IMR-90 (cell line): ENCODE measurements at regions not wholly inside any gene's neighbourhood (a gene's known extent, or its start where the extent isn't known, plus 50 kb on each side); places are given as distances from the start of the nearest gene placed in this dataset.

ENCODE experiments used
- CEBPB ChIP-seq: IDR thresholded peaks from 2 replicates; pipeline ENCODE4 v1.6.1; 2012; ENCODE audit warnings: low read depth, low read length, improper control_type of control experiment
- ELK1 ChIP-seq: fragments of 150-350 bp; IDR thresholded peaks from 2 replicates; pipeline ENCODE4 v1.6.1; 2016; ENCODE audit warnings: low read depth, mild to moderate bottlenecking, low read length, moderate library complexity, borderline replicate concordance
- FOS ChIP-seq: fragments of 150-350 bp; IDR thresholded peaks from 2 replicates; pipeline ENCODE4 v1.6.1; 2016; ENCODE audit warnings: low read depth, low read length
- MXI1 ChIP-seq: IDR thresholded peaks from 2 replicates; pipeline ENCODE4 v1.6.1; 2012; ENCODE audit warnings: low read depth, mild to moderate bottlenecking, low read length, moderate library complexity, borderline replicate concordance
- NFE2L2 ChIP-seq: fragments of 150-350 bp; IDR thresholded peaks from 2 replicates; pipeline ENCODE4 v1.6.1; 2016; ENCODE audit warnings: low read depth, mild to moderate bottlenecking, low read length
- SMC3 ChIP-seq: fragments of 150-350 bp; IDR thresholded peaks from 2 replicates; pipeline ENCODE4 v1.6.1; 2016; ENCODE audit warnings: low read depth, mild to moderate bottlenecking, antibody characterized with exemption, low read length, moderate library complexity

- TF ChIP-seq ELK1 = no peak
- no peak for TF ChIP-seq FOS
- TF ChIP-seq CEBPB = no peak
- TF ChIP-seq MXI1 = no peak
- no peak for TF ChIP-seq NFE2L2
- no peak for TF ChIP-seq SMC3
Observed at GRCh38 chr3:98979296-98979695, 77.8 kb upstream of the DCBLD2 start (continued).
